ENCODE measurements at regions not wholly inside any gene's neighbourhood (a gene's known extent, or its start where the extent isn't known, plus 50 kb on each side); places are given as distances from the start of the nearest gene placed in this dataset.
"Not testable (repeated sequence)": the region's sequence is repeated elsewhere in the genome, so short reads cannot be mapped to it uniquely, and the experiment has no call there.

DNA sequence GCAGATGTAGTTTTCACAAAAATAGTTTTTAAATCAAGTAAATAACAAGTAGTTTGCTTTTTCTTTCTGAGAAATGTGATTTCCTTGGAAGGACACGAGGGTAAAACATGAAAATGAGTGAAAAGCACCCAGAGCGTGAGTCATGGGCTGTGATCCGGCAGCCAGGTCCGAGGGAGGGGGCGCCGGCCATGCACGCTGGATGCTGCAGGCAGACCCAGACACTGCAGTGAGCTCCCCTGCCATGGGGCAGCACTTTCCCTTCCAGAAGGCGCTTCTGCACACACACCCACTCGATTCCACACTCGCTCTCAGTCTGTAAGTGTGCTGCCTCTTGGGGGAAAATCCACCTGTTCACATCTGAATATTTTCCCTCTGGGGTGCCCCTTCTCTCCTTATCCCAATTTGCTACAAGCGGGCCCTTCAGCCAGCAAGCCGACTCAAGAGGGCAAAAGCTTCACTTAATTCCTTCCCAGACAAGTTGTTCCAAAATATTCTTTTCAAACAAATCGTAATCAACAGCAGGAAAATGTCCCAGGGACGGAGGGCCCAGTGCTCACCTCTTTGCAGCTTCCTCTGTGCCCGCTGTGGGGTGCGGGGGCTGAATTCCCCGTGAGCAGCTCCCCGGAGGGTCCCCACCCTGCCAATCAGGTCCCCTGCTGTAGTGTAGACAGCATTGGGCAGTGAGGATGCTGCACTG lies 87.0 kb upstream of the ID2 start:
- DNase-seq (ENCODE audit: low read depth in 1 of 2, low spot score in 1 of 2): no peak

GRCh38 chr2:8595428-8595805 lies 86.4 kb upstream of the ID2 start:
- DNase-seq (ENCODE audit: low read depth in 1 of 2, low spot score in 1 of 2): no peak

DNA sequence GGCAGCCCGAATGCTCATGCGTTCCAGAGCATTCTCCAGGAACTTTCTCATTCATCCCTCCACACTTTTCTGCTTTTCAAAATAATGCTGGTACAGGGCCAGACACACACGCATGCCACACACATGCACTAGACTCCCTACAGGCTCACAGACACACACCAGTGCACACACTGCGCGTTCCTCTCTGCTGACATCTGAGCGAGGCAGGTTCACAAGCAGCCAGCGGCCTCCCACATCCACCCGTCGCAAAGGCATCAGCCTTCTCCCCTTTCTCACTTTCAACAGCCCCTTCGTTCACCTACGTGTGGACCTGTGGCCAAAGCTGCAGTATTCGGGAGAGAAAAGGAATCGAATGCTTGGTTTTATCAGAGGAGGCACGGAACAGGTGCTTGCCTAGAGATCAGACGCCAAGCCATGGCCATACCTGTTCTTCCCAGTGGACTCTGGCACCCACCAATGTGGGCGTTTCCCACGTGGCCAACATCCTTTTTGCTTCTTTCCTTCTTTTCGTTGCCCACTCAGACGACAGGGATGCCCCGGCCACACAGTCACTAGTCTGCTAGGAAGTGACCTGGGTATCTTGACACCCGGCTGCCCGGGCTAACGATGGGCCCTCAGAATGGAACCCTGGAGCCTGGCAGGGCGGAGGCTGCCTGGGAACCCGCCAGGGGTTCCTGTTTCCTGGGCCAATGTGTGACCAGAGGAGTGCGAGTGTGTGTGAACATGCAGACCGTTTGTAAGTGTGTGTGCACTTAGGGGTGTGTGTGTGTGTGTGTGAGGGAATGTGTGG lies 85.8 kb upstream of the ID2 start:
- DNase-seq (ENCODE audit: low read depth in 1 of 2, low spot score in 1 of 2): no peak

GRCh38 chr2:8597094-8597493 lies 84.8 kb upstream of the ID2 start:
- no peak for DNase-seq (ENCODE audit: low read depth in 1 of 2, low spot score in 1 of 2)

GRCh38 chr2:8597559-8598225 lies 84.2 kb upstream of the ID2 start:
- DNase-seq (ENCODE audit: low read depth in 1 of 2, low spot score in 1 of 2): no peak

DNA sequence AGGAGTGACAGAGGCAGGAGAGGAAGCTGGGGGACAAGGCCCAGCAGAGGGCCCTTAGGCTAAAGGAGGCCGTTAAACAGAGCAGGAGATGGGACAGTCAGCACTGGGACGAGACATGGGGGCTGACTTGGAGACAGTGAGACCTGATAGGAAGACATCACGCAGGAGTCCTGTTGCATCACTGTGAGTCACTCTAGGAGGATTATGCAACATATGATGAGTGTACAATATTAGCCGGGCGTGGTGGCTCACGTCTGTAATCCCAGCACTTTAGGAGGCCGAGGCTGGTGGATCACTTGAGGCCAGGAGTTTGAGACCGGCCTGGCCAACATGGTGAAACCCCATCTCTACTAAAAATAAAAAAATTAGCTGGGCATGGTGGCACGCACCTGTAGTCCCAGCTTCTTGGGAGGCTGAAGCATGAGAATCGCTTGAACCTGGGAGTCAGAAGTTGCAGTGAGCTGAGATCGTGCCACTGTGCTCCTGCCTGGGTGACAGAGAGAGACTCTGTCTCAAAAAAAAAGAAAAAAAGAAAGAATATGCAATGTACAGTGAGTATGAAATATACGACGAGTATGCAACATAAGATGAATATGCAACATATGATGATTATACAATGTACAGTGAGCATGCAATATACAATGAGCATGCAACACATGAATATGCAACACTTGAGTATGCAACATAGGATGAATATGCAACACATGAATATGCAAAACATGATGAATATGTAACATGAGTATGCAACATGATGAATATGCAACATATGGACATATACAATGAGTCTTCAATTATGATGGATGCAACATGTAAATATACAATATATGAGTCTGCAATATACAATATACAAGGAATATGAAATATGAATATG lies 83.3 kb upstream of the ID2 start:
- DNase-seq (ENCODE audit: low read depth in 1 of 2, low spot score in 1 of 2): no peak

GRCh38 chr2:8599421-8600242 lies 82.2 kb upstream of the ID2 start:
- DNase-seq (ENCODE audit: low read depth in 1 of 2, low spot score in 1 of 2): no peak

GRCh38 chr2:8600456-8600855 lies 81.4 kb upstream of the ID2 start:
- no peak for DNase-seq (ENCODE audit: low read depth in 1 of 2, low spot score in 1 of 2)

DNA sequence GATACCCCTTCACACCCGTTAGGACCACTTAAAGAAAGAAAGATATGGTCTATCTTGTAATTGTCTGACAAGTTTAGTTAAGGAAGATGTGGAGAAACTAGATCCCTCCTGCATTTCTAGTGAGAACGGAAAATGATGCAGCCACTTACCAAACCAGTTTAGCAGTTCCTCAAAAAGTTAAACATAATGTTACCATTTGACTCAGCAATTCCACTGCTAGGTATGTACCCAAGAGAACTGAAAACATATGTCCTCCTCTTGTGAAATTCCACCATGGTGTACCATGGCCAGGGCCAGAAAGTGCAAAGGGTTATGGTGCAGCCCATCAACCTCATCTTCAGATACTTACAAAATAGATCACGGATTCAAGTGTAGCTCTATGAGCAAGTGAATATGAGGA lies 79.0 kb upstream of the ID2 start:
- DNase-seq (ENCODE audit: low read depth in 1 of 2, low spot score in 1 of 2): no peak

- DNase-seq (ENCODE audit: low read depth in 1 of 2, low spot score in 1 of 2): not testable (repeated sequence)
These were observed 78.5 kb upstream of the ID2 start for GRCh38 chr2:8603356-8603755.

DNA sequence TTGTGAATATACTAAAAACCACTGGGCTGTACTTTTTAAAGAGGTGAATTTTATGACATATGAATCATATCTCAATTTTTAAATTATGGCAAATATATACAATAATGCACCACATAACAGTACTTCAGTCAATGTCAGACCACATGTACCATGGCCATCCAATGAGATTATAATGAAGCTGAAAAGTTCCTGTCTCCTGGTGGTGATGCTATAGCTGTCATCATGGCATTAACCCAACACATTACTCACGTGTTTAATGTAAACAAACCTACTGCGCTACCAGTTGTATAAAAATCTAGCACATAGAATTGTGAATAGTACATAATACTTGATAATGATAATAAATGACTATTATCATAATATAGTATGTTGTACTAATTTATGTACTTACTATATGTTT lies 77.6 kb upstream of the ID2 start:
- no peak for DNase-seq (ENCODE audit: low read depth in 1 of 2, low spot score in 1 of 2)

- DNase-seq (ENCODE audit: low read depth in 1 of 2, low spot score in 1 of 2): no peak
These were observed 76.3 kb upstream of the ID2 start for GRCh38 chr2:8605351-8606065.

DNA sequence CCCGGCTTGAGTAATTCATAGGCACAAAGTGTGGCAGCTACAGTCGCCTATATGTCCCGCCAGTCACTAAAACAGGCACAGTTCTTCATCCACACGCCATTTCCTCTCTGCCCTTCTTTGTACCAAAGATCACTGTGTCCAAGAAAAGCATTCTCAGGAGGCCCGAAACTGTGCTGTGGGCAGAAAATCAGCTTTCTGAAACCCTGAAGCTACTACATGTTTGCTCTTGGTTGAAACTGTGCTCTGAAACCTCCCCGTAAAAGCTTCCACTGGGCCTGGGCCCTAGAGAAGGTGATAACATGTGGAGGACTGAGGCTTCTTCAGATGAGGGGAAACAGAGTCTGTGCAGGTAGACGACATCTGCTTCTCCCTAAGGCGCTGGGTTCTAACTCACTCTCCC lies 75.6 kb upstream of the ID2 start:
- DNase-seq (ENCODE audit: low read depth in 1 of 2, low spot score in 1 of 2): no peak

DNA sequence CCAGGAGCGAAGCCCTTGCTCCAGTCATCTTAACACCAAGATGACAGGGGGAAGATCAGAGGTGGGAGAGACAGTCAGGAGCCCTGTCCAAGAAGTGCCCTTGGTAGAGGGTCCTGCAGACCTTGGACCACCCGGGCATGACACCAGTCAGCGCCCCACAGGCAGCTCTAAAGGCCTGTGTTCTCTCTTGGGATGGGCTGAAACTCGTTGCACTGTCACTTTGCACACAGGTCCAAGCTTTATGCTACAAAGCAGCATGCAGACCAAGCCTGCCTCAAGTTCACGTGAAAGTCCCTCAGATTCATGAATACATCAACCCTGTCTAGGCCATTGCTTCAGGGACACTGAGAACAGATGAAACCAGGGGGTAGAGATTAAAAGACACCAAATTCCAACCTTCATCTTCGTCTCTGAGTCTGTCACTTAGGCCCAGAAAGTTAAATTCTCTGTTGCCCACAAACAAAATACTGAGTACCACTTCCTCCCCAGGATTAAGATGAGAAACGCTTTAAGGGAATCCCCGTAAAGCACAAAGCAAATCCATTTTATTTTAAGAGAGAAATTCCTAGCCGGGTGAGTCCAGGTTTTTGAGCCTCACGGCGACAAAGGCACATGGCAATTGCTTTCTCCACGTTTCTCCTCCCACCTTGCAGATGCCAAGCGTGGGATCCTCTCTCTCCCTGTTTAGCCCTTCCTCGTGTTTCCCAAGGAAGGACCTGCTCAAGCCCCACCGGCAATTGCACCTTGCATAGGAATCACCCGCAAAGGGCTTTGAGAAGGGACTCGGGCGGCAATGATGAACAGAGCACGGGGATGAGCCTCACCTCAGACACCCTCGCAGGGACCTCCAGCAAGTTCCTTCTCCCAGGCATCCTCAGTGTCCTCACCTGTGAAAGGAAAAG lies 75.0 kb upstream of the ID2 start:
- no peak for DNase-seq (ENCODE audit: low read depth in 1 of 2, low spot score in 1 of 2)

GRCh38 chr2:8607606-8608005 lies 74.2 kb upstream of the ID2 start:
- no peak for DNase-seq (ENCODE audit: low read depth in 1 of 2, low spot score in 1 of 2)

- DNase-seq (ENCODE audit: low read depth in 1 of 2, low spot score in 1 of 2): no peak
These were observed 73.4 kb upstream of the ID2 start for GRCh38 chr2:8608411-8608954.

DNA sequence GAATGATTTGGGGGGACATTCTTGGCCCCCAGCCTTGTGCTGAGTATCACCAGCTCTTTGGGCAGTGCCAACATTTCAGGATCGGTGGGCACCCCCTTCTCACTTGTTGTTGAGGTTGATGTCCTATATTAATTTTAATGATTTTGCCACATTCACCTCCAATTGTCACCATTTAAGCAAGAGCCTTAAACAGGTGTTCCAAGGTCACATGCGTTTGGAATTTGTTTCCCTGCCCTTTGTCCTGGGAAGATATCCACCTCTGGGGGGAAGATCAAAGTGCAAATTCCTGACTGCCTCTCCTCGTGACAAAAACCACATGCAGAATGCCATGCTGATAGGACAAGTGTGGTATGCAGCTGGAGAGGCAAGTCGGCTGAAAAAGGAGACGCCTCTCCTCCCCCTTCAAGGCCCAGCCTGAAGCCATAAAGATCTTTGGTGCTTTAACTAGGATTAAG lies 72.5 kb upstream of the ID2 start:
- DNase-seq (ENCODE audit: low read depth in 1 of 2, low spot score in 1 of 2): no peak

GRCh38 chr2:8610775-8611174 lies 71.1 kb upstream of the ID2 start:
- DNase-seq (ENCODE audit: low read depth in 1 of 2, low spot score in 1 of 2): not testable (repeated sequence)
